ENCODE measurements at regions not wholly inside any gene's neighbourhood (a gene's known extent, or its start where the extent isn't known, plus 50 kb on each side); places are given as distances from the start of the nearest gene placed in this dataset.

GRCh38 chr9:108759399-108759798 lies 96.4 kb downstream of the ACTL7B start:
- TF ChIP-seq JUND (IDR thresholded peaks at IDR 0.05): no peak
- no peak for TF ChIP-seq ZBTB33 (IDR thresholded peaks at IDR 0.05; ENCODE audit: extremely low read depth, insufficient replicate concordance, low read length)
- TF ChIP-seq EZH2 (IDR thresholded peaks at IDR 0.05): no peak
- no peak for TF ChIP-seq ZFX (IDR thresholded peaks at IDR 0.05)
- TF ChIP-seq SP1 (IDR thresholded peaks at IDR 0.05; ENCODE audit: low read depth): no peak
- no peak for TF ChIP-seq POLR2AphosphoS5 (IDR thresholded peaks at IDR 0.05; ENCODE audit: low read depth, low read length)
- TF ChIP-seq POLR2A (IDR thresholded peaks at IDR 0.05; ENCODE audit: borderline replicate concordance, extremely low read depth, insufficient read depth, insufficient read length): no peak
- TF ChIP-seq EGR1 (IDR thresholded peaks at IDR 0.05; ENCODE audit: low read depth): no peak
- Histone ChIP-seq H3K4me1 (ENCODE audit: control insufficient read depth in 1 of 2, insufficient read depth in 2 of 2, low read length in 2 of 2) (no peaks in the 10 kb centered on the region), H3K9me3 (ENCODE audit: control insufficient read depth in 1 of 2, insufficient read depth in 1 of 2, low read depth in 1 of 2, low read length in 2 of 2) (no peaks in the 10 kb centered on the region), H2AFZ (ENCODE audit: low read depth, low read length, poor library complexity, severe bottlenecking) (no peak overlapping the region), H4K20me1 (ENCODE audit: insufficient read depth) (no peaks in the 10 kb centered on the region), H3K27me3 (ENCODE audit: insufficient read depth, low read length) (no peaks in the 10 kb centered on the region), H3K4me3 (replicated peaks in 1 of 2; ENCODE audit: low read depth in 1 of 2, low read length in 2 of 2) (no peak overlapping the region), H3K27ac (ENCODE audit: low read depth, low read length) (no peak overlapping the region), H3K9ac (ENCODE audit: low read length) (no peak overlapping the region), H3K4me2 (ENCODE audit: low read length) (no peak overlapping the region), H3K79me2 (ENCODE audit: insufficient read depth, low read length) (no peaks in the 10 kb centered on the region), H3K36me3 (ENCODE audit: control insufficient read depth in 1 of 2, insufficient read depth in 2 of 2, low read length in 2 of 2) (no peaks in the 10 kb centered on the region), H3K9me2 (ENCODE audit: insufficient read depth) (no peaks in the 10 kb centered on the region)
- ChIA-PET CTCF (interaction anchor here (2.1 kb wide), 1 partner anchor 1337 kb away, joined by 4 read pairs; no protein-coding TSS in a partner anchor), POLR2A (no interaction called here), RAD21 (ENCODE audit: low non-redundant PET in 1 of 2, low total read pairs in 2 of 2, uncharacterized antibody in 2 of 2, unreplicated experiment in 2 of 2) (no interaction called here)
- intact Hi-C loops (cut with micrococcal nuclease): no loop called here
- no TSS peak for BruUV-seq (replicated peaks)
- no peak for DNase-seq (ENCODE audit: low read depth, low spot score)
- ATAC-seq: no peak

GRCh38 chr9:108756746-108757490 lies 98.9 kb downstream of the ACTL7B start:
- Histone ChIP-seq H3K27ac (ENCODE audit: low read depth, low read length) (no peak overlapping the region), H2AFZ (ENCODE audit: low read depth, low read length, poor library complexity, severe bottlenecking) (peak overlapping the region; percentile 57), H3K4me2 (ENCODE audit: low read length) (no peak overlapping the region), H3K9ac (ENCODE audit: low read length) (no peak overlapping the region), H3K27me3 (ENCODE audit: insufficient read depth, low read length) (no peaks in the 10 kb centered on the region), H3K4me1 (ENCODE audit: control insufficient read depth in 1 of 2, insufficient read depth in 2 of 2, low read length in 2 of 2) (no peaks in the 10 kb centered on the region), H3K9me3 (ENCODE audit: control insufficient read depth in 1 of 2, insufficient read depth in 1 of 2, low read depth in 1 of 2, low read length in 2 of 2) (no peaks in the 10 kb centered on the region), H3K79me2 (ENCODE audit: insufficient read depth, low read length) (no peaks in the 10 kb centered on the region), H3K9me2 (ENCODE audit: insufficient read depth) (no peaks in the 10 kb centered on the region), H4K20me1 (ENCODE audit: insufficient read depth) (no peaks in the 10 kb centered on the region), H3K36me3 (ENCODE audit: control insufficient read depth in 1 of 2, insufficient read depth in 2 of 2, low read length in 2 of 2) (no peaks in the 10 kb centered on the region), H3K4me3 (replicated peaks in 1 of 2; ENCODE audit: low read depth in 1 of 2, low read length in 2 of 2) (no peak overlapping the region)
- BruUV-seq (replicated peaks): no TSS peak
- intact Hi-C loops (cut with micrococcal nuclease): no loop called here
- ChIA-PET POLR2A (no interaction called here), RAD21 (ENCODE audit: low non-redundant PET in 1 of 2, low total read pairs in 2 of 2, uncharacterized antibody in 2 of 2, unreplicated experiment in 2 of 2) (interaction anchor here in 1 of 2 experiments (0.6 kb wide), 1 partner anchor 1045 kb away, joined by 3 read pairs; no protein-coding TSS in a partner anchor), CTCF (no interaction called here)
- DNase-seq (ENCODE audit: low read depth, low spot score) (peak; percentile 33), ATAC-seq (peak; percentile 91)
- peak; percentile 33 for TF ChIP-seq YY1 (IDR thresholded peaks at IDR 0.05; ENCODE audit: extremely low read depth, insufficient replicate concordance, low read depth, low read length)
- TF ChIP-seq RAD21 (IDR thresholded peaks at IDR 0.05; ENCODE audit: low read depth): peak; percentile 54
- no peak for TF ChIP-seq EGR1 (IDR thresholded peaks at IDR 0.05; ENCODE audit: low read depth)
- TF ChIP-seq POLR2AphosphoS5 (IDR thresholded peaks at IDR 0.05; ENCODE audit: low read depth, low read length): no peak
- peak; percentile 35 to 67 (median 59); a peak in 5 of 6 replicates for TF ChIP-seq CTCF (IDR thresholded peaks at IDR 0.05 in 2 of 3, conservative IDR thresholded peaks at IDR 0.05 in 1 of 3; ENCODE audit: borderline replicate concordance in 1 of 3, insufficient read depth in 1 of 3, low read depth in 2 of 3, low read length in 2 of 3)
- TF ChIP-seq ZNF274 (IDR thresholded peaks at IDR 0.05; ENCODE audit: low read depth, low read length): no peak

Data from HCT116 (cell line).